ENCODE measurements at regions not wholly inside any gene's neighbourhood (a gene's known extent, or its start where the extent isn't known, plus 50 kb on each side); places are given as distances from the start of the nearest gene placed in this dataset.
A peak's percentile ranks its signal among the peaks of the same experiment; 100 is the strongest.

- Histone ChIP-seq H3K27ac (no peak overlapping the region), H3K36me3 (no peaks in the 10 kb centered on the region), H3K4me3 (no peak overlapping the region), H3K4me1 (no peaks in the 10 kb centered on the region), H3K9me3 (no peaks in the 10 kb centered on the region), H3K27me3 (no peaks in the 10 kb centered on the region)
- no peak for TF ChIP-seq CTCF (IDR thresholded peaks at IDR 0.05)
- intact Hi-C loops (cut with DNase I): no loop called here
- no peak for DNase-seq
- no peak for ATAC-seq
Measured at GRCh38 chr7:45454771-45455170, 119.4 kb upstream of the ADCY1 start.

GRCh38 chr7:45455662-45456061, 118.5 kb upstream of the ADCY1 start:
- TF ChIP-seq CTCF (IDR thresholded peaks at IDR 0.05): no peak
- intact Hi-C loops (cut with DNase I): no loop called here
- Histone ChIP-seq H3K4me3 (no peak overlapping the region), H3K27ac (no peak overlapping the region), H3K9me3 (no peaks in the 10 kb centered on the region), H3K36me3 (no peaks in the 10 kb centered on the region), H3K27me3 (no peaks in the 10 kb centered on the region), H3K4me1 (no peaks in the 10 kb centered on the region)
- ATAC-seq (no peak), DNase-seq (peak in 1 of 4 donors; percentile 62)

- TF ChIP-seq CTCF (IDR thresholded peaks at IDR 0.05): no peak
- Histone ChIP-seq H3K4me1 (no peaks in the 10 kb centered on the region), H3K9me3 (no peaks in the 10 kb centered on the region), H3K27me3 (no peaks in the 10 kb centered on the region), H3K36me3 (no peaks in the 10 kb centered on the region), H3K27ac (no peak overlapping the region), H3K4me3 (no peak overlapping the region)
- DNase-seq: no peak
- no peak for ATAC-seq
- intact Hi-C loops (cut with DNase I): no loop called here
Measured at GRCh38 chr7:45456105-45456504, 118.1 kb upstream of the ADCY1 start.

- no peaks in the 10 kb centered on the region for H3K27me3 ChIP-seq
- H3K4me3 ChIP-seq: no peak overlapping the region
- intact Hi-C loops (cut with DNase I): no loop called here
- no peaks in the 10 kb centered on the region for H3K4me1 ChIP-seq
- H3K27ac ChIP-seq: no peak overlapping the region
- no peak for TF ChIP-seq CTCF (IDR thresholded peaks at IDR 0.05)
- ATAC-seq: no peak
- H3K9me3 ChIP-seq: no peaks in the 10 kb centered on the region
- DNase-seq: no peak
- no peaks in the 10 kb centered on the region for H3K36me3 ChIP-seq
Measured at GRCh38 chr7:45456747-45457524, 117.2 kb upstream of the ADCY1 start.

GRCh38 chr7:45457591-45457990, 116.6 kb upstream of the ADCY1 start:
- intact Hi-C loops (cut with DNase I): no loop called here
- no peak for TF ChIP-seq CTCF (IDR thresholded peaks at IDR 0.05)
- ATAC-seq (no peak), DNase-seq (no peak)
- no peaks in the 10 kb centered on the region for H3K9me3 ChIP-seq
- no peaks in the 10 kb centered on the region for H3K27me3 ChIP-seq
- no peaks in the 10 kb centered on the region for H3K4me1 ChIP-seq
- no peaks in the 10 kb centered on the region for H3K36me3 ChIP-seq
- no peak overlapping the region for H3K4me3 ChIP-seq
- no peak overlapping the region for H3K27ac ChIP-seq
